Heart left ventricle (tissue), 16 donors: ENCODE measurements at regions not wholly inside any gene's neighbourhood (a gene's known extent, or its start where the extent isn't known, plus 50 kb on each side); places are given as distances from the start of the nearest gene placed in this dataset.
"Not testable (repeated sequence)": the region's sequence is repeated elsewhere in the genome, so short reads cannot be mapped to it uniquely, and the experiment has no call there.

Source experiments
- ATAC-seq, 4 donors: fragments of 200-7000 bp; cut with Tn5 transposase; one replicate each; pipeline ENCODE4 v1.9.1; 2020 to 2022; ENCODE audit warnings: moderate library complexity in 4 of 4, mild to moderate bottlenecking in 3 of 4, moderate number of reproducible peaks in 1 of 4
- DNase-seq, 5 donors: peaks; one replicate each; pipeline ENCODE4 v3.0.0-alpha.2; 2020
- H3K27ac ChIP-seq, 12 donors: fragments of 200-600 bp; sonication (generic) in 4 of 12; one replicate each; pipeline versions ENCODE4 v1.5.0 to v1.8.0; 2016 to 2022; ENCODE audit warnings: mild to moderate bottlenecking in 2 of 12
- H3K27me3 ChIP-seq, 9 donors: fragments of 200-600 bp; sonication (generic) in 2 of 9; one replicate each; pipeline versions ENCODE4 v1.5.1 to v1.8.0; 2016 to 2022; ENCODE audit warnings: mild to moderate bottlenecking in 3 of 9
- H3K36me3 ChIP-seq, 9 donors: fragments of 200-600 bp; sonication (generic) in 2 of 9; one replicate each; pipeline versions ENCODE4 v1.5.0 to v1.8.0; 2018 to 2022; ENCODE audit warnings: mild to moderate bottlenecking in 2 of 9
- H3K4me1 ChIP-seq, 12 donors: fragments of 200-600 bp; sonication (generic) in 4 of 12; one replicate each; pipeline versions ENCODE4 v1.5.0 to v1.8.0; 2016 to 2022; ENCODE audit warnings: mild to moderate bottlenecking in 3 of 12
- H3K4me3 ChIP-seq, 12 donors: fragments of 200-600 bp; sonication (generic) in 4 of 12; one replicate each; pipeline versions ENCODE4 v1.5.0 to v1.8.0; 2017 to 2022; ENCODE audit warnings: mild to moderate bottlenecking in 9 of 12, moderate library complexity in 4 of 12
- H3K9me3 ChIP-seq, 12 donors: fragments of 200-600 bp; sonication (generic) in 4 of 12; one replicate each; pipeline versions ENCODE4 v1.5.0 to v1.8.0; 2016 to 2022; ENCODE audit warnings: mild to moderate bottlenecking in 1 of 12
- CTCF ChIP-seq, 12 donors: fragments of 200-600 bp; sonication (generic) in 4 of 12; IDR thresholded peaks; one replicate each; pipeline versions ENCODE4 v1.5.0 to v1.8.0; 2018 to 2022; ENCODE audit warnings: antibody characterized with exemption in 12 of 12, mild to moderate bottlenecking in 5 of 12
- POLR2A ChIP-seq, 2 donors: fragments of 450-650 bp; IDR thresholded peaks; one replicate each; pipeline ENCODE4 v1.6.1; 2017; ENCODE audit warnings: antibody characterized with exemption in 2 of 2, mild to moderate bottlenecking in 2 of 2, moderate library complexity in 2 of 2
- WGBS, 4 donors: extraction: QIAGEN DNeasy Blood & Tissue Kit in 2 of 4; methylation state at CpG; one replicate each; pipeline versions ENCODE4 v1.1.5 to v1.1.7; 2013 to 2018; 5-methylcytosine and 5-hydroxymethylcytosine counted together
- intact Hi-C, 10 donors: fragments of 100-400 bp; cut with DNase I; formaldehyde crosslinking; loops; one replicate each; pipeline versions ENCODE4 v1.11.1 to v1.14.2; 2022
- donor health status: ischemic (EF 13 %, LVEDD 7.1; RV severe dilation, severe dysfunction).
- donor health status: healthy with polysubstance abuse.
- donor health status: DM: no; HTN: yes; CAD: no.
- donor health status: DM: no; HTN: no; CAD: no.
- donor health status: ischemic (EF 25% LVEDD 6.9; RV normal size, moderate dysfunction).
- donor health status: ischemic (EF 25% LVEDD 5.7; RV mildly dilated, moderate dysfunction).
- donor health status: healthy.
- donor health status: DM: yes; HTN: yes; CAD: no.
- donor health status: ischemic (EF 35%, LVEDD 5.7; RV mildly dilated, moderate dysfunction).
- donor health status: nonischemic (EF 11% LVEDD 7.7; RV severe dilation, severe dysfunction).
- donor health status: DM: yes; HTN: yes; CAD: no.
- donor health status: PGD.
- donor health status: ischemic (EF 29% LVEDD 5.4; RV normal size, mild dysfunction).
- donor health status: nonischemic (EF 23%, LVEDD 6.1; RV moderate dilation, normal function).

DNA sequence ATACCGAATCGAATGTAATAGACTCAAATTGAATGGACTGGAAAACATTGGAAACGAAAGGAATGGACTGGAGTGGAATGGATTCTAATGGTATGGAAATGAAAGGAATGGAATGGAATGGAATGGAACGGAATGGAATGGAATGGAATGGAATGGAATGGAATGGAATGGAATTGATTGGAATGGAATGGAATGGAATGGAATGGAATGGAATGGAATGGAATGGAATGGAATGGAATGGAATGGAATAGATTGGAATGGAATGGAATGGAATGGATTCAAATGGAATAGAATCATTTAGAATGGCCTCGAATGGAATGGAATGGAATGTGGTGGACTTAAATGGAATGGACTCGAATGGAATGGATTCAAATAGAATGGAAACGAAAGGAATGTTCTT is 1057.5 kb upstream of the USP9Y start:
- DNase-seq, H3K4me3 ChIP-seq, H3K27me3 ChIP-seq, intact Hi-C loops, H3K36me3 ChIP-seq, H3K4me1 ChIP-seq, H3K27ac ChIP-seq: not testable (repeated sequence)
- ATAC-seq: peak in 1 of 4 donors; percentile 37
- WGBS, 4 donors: 7 to 65% (median 37%) methylated on average over 1 to 7 of the region's 7 CpGs
- H3K9me3 ChIP-seq: peaks cover 0 to 35% (median 0%) of the 10 kb centered on the region in 12 donors

DNA sequence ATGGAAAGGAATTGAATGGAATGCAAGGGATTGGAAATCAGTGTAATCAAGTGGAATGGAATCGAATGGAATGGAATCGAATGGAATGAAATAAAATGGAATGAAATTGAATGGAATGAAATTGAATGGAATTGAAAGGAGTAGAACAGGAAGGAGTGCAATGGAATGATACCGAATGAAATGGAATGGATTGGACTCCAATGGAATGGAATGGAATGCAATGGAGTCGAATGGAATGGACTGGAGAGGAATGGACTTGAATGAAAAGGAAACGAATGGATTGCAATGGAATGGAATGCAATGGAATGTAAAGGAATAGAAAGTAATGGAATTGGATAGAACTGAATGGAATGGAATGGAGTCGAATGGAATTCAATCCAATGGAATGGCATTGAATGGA is 1032.8 kb upstream of the USP9Y start:
- H3K9me3 ChIP-seq: peaks cover 0 to 41% (median 0%) of the 10 kb centered on the region in 12 donors
- TF ChIP-seq POLR2A (IDR thresholded peaks at IDR 0.05): no peak
- TF ChIP-seq CTCF (IDR thresholded peaks at IDR 0.05): no peak
- no peaks in the 10 kb centered on the region for H3K36me3 ChIP-seq
- no peak overlapping the region for H3K4me3 ChIP-seq
- ATAC-seq: no peak
- DNase-seq: no peak
- 58 to 66% methylated on average over 6 of the region's 6 CpGs; no CpG with 5 or more reads in 2 of the 4 donors for WGBS, 4 donors
- intact Hi-C loops: no loop called here
- no peak overlapping the region for H3K27ac ChIP-seq
- H3K4me1 ChIP-seq: no peaks in the 10 kb centered on the region
- H3K27me3 ChIP-seq: no peaks in the 10 kb centered on the region
